DND-41 (cell line): ENCODE measurements at regions not wholly inside any gene's neighbourhood (a gene's known extent, or its start where the extent isn't known, plus 50 kb on each side); places are given as distances from the start of the nearest gene placed in this dataset.

Experiments
- ATAC-seq: fragments of 200-7000 bp; cut with Tn5 transposase; 3 replicates; pipeline ENCODE4 v1.9.1; 2021; ENCODE audit warnings: low read depth; ENCODE audit not compliant: insufficient read depth
- DNase-seq: peaks from one replicate; pipeline ENCODE4 v3.0.0-alpha.2; 2020
- H2AFZ ChIP-seq: 2 replicates; pipeline ENCODE4 v1.6.0; 2012; ENCODE audit warnings: low read depth, low read length
- H3K27ac ChIP-seq: 2 replicates; pipeline ENCODE4 v1.5.1; 2012; ENCODE audit warnings: low read length, inconsistent platforms
- H3K27me3 ChIP-seq: fragments of 200-600 bp; sonication (generic); 2 replicates; pipeline ENCODE4 v1.6.0; 2012; ENCODE audit warnings: low read length, mild to moderate bottlenecking, inconsistent platforms; ENCODE audit not compliant: insufficient read depth, poor library complexity
- H3K36me3 ChIP-seq: 2 replicates; pipeline ENCODE4 v1.5.1; 2012; ENCODE audit warnings: low read length, inconsistent platforms; ENCODE audit not compliant: insufficient read depth
- H3K4me1 ChIP-seq: 2 replicates; pipeline ENCODE4 v1.5.1; 2012; ENCODE audit warnings: mild to moderate bottlenecking, low read length; ENCODE audit not compliant: insufficient read depth
- H3K4me2 ChIP-seq: 2 replicates; pipeline ENCODE4 v1.6.0; 2012; ENCODE audit warnings: mild to moderate bottlenecking, moderate library complexity, low read length, inconsistent platforms; ENCODE audit not compliant: insufficient read depth
- H3K4me3 ChIP-seq, 2 experiments: fragments of 200-600 bp in 1 of 2; shearing (Covaris generic) in 1 of 2; 2 replicates each; pipeline ENCODE4 v1.5.1; 2012 to 2016; ENCODE audit warnings: inconsistent platforms in 2 of 2, low read length in 2 of 2, mild to moderate bottlenecking in 2 of 2, low read depth in 1 of 2, moderate library complexity in 1 of 2
- H3K79me2 ChIP-seq: 2 replicates; pipeline ENCODE4 v1.6.0; 2012; ENCODE audit warnings: low read length, inconsistent platforms; ENCODE audit not compliant: insufficient read depth
- H3K9ac ChIP-seq: 2 replicates; pipeline ENCODE4 v1.6.0; 2012; ENCODE audit warnings: low read depth, mild to moderate bottlenecking, inconsistent platforms, low read length, moderate library complexity
- H3K9me3 ChIP-seq: 2 replicates; pipeline ENCODE4 v1.5.1; 2012; ENCODE audit warnings: low read length, moderate library complexity, mild to moderate bottlenecking, inconsistent platforms; ENCODE audit not compliant: insufficient read depth, severe bottlenecking
- H4K20me1 ChIP-seq: 2 replicates; pipeline ENCODE4 v1.6.0; 2012; ENCODE audit warnings: low read length; ENCODE audit not compliant: insufficient read depth
- EZH2 ChIP-seq: IDR thresholded peaks from 3 replicates; pipeline ENCODE4 v1.6.1; 2012; ENCODE audit warnings: borderline replicate concordance, low read depth, mild to moderate bottlenecking, moderate library complexity, low read length, inconsistent platforms; ENCODE audit not compliant: severe bottlenecking
- TF ChIP-seq, protein P1 (sequence below): IDR thresholded peaks from 2 replicates; pipeline ENCODE4 v1.5.1; 2012; ENCODE audit warnings: borderline replicate concordance, low read length, moderate library complexity, mild to moderate bottlenecking; ENCODE audit not compliant: poor library complexity, severe bottlenecking; ENCODE audit errors: extremely low read depth

DNA sequence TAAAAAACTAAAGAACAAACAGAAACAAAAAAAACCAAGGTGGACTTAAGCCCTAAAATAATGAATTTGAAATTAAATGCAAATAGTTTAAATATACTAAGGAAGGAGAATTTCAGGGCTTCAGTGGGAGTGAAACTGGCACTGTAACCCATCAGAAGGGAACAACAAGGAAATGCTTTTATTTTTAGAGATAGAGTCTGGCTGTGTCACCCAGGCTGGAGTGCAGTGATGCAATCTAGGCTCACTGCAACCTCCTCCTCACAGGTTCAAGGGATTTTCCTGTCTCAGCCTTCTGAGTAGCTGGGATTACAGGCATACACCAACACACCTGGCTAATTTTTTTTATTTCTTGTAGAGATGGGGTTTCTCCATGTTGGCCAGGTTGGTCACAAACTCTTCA is 625.2 kb upstream of the CDH8 start:
- Histone ChIP-seq H3K4me1 (no peaks in the 10 kb centered on the region), H2AFZ (no peak overlapping the region), H3K79me2 (no peaks in the 10 kb centered on the region), H4K20me1 (no peaks in the 10 kb centered on the region), H3K27me3 (no peaks in the 10 kb centered on the region), H3K27ac (no peak overlapping the region), H3K9me3 (no peaks in the 10 kb centered on the region), H3K36me3 (no peaks in the 10 kb centered on the region), H3K4me2 (no peak overlapping the region), H3K9ac (no peak overlapping the region), H3K4me3 (no peak overlapping the region)
- no peak for DNase-seq
- TF ChIP-seq, protein P1, sequence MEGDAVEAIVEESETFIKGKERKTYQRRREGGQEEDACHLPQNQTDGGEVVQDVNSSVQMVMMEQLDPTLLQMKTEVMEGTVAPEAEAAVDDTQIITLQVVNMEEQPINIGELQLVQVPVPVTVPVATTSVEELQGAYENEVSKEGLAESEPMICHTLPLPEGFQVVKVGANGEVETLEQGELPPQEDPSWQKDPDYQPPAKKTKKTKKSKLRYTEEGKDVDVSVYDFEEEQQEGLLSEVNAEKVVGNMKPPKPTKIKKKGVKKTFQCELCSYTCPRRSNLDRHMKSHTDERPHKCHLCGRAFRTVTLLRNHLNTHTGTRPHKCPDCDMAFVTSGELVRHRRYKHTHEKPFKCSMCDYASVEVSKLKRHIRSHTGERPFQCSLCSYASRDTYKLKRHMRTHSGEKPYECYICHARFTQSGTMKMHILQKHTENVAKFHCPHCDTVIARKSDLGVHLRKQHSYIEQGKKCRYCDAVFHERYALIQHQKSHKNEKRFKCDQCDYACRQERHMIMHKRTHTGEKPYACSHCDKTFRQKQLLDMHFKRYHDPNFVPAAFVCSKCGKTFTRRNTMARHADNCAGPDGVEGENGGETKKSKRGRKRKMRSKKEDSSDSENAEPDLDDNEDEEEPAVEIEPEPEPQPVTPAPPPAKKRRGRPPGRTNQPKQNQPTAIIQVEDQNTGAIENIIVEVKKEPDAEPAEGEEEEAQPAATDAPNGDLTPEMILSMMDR: no peak
- no peak for TF ChIP-seq EZH2
- no peak for ATAC-seq

DNA sequence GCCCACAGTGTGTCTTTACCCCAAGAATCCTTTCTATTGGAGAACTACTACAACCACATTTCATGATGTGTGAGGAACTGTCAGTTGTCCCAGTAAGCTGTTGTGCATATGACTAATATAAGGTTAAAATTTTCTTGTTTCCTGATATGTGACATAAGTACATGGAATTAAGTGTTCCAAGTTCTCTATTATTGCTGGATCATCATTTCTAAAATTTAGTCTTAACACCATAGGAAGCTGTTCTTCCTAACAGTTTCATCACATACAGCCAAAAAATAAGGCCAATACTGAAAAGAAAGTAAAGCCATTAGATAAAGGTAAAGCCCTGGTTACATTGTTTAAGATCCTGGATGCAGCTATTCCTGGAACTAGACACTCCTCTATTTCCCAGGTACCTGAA is 620.9 kb upstream of the CDH8 start:
- ATAC-seq (no peak), DNase-seq (no peak)
- Histone ChIP-seq H2AFZ (no peak overlapping the region), H3K4me2 (no peak overlapping the region), H3K9ac (no peak overlapping the region), H4K20me1 (no peaks in the 10 kb centered on the region), H3K4me1 (no peaks in the 10 kb centered on the region), H3K27ac (no peak overlapping the region), H3K4me3 (no peak overlapping the region), H3K36me3 (no peaks in the 10 kb centered on the region), H3K9me3 (no peaks in the 10 kb centered on the region), H3K27me3 (no peaks in the 10 kb centered on the region), H3K79me2 (no peaks in the 10 kb centered on the region)
- TF ChIP-seq EZH2: no peak

DNA sequence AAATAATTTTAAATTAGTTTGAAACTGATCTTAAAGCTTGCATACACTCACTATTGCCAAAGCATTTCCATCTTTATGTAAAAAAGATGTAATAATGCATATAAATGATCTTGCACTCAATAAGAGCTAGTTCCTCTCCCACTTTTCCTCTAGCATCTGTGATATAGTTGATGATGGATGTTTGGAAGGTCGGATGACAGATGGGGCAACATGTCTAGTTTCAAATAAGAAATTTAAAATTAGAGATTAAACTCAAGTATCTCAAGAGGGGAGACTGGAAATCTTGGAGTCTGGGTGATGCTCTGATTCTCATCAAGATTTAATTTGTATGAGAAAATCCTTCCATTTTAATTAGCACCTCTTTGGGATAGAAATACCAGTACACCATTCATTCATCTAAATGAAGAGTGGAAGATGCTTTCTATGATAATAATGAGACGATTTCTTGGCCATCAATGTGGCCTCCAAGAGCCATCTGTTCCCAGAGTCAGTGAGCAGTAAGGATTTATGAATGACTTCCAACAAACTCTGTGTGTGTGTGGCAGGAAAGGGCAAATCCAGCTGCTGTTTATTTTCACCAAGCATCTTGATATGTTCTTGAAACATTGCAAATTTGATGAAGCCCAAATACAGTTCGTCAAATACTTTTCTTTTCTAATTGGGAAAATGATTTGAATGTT is 616.3 kb upstream of the CDH8 start:
- no peak for ATAC-seq
- H3K4me3 ChIP-seq: no peak overlapping the region
- H2AFZ ChIP-seq: no peak overlapping the region
- H3K79me2 ChIP-seq: no peaks in the 10 kb centered on the region
- H3K4me2 ChIP-seq: no peak overlapping the region
- no peaks in the 10 kb centered on the region for H4K20me1 ChIP-seq
- no peak overlapping the region for H3K9ac ChIP-seq
- no peak for DNase-seq
- H3K27me3 ChIP-seq: no peaks in the 10 kb centered on the region
- no peak overlapping the region for H3K27ac ChIP-seq
- no peaks in the 10 kb centered on the region for H3K36me3 ChIP-seq
- no peaks in the 10 kb centered on the region for H3K4me1 ChIP-seq
- no peaks in the 10 kb centered on the region for H3K9me3 ChIP-seq
- TF ChIP-seq, protein P1: no peak
- no peak for TF ChIP-seq EZH2

DNA sequence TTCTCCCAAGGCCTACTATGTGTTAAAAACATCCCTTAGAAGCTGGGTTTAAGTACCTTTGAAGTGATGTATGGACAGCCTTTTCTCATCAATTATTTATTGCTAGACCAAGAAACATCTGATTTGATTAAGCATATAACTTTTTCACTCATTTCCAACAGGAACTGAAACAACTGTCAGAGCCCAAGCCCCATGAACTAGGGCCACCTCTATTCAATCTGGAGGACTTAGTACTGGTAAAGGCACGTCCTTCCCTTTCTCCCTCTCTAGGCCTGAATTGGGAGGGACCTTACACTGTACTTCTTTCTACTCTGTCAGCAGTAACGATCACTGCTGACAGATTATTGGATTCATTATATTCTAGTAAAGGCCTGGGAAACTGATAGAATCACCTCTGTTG is 612.0 kb upstream of the CDH8 start:
- H3K79me2 ChIP-seq: no peaks in the 10 kb centered on the region
- H2AFZ ChIP-seq: no peak overlapping the region
- H3K4me2 ChIP-seq: no peak overlapping the region
- H3K9ac ChIP-seq: no peak overlapping the region
- no peaks in the 10 kb centered on the region for H3K9me3 ChIP-seq
- H4K20me1 ChIP-seq: no peaks in the 10 kb centered on the region
- H3K36me3 ChIP-seq: no peaks in the 10 kb centered on the region
- ATAC-seq (no peak), DNase-seq (no peak)
- TF ChIP-seq, protein P1: no peak
- TF ChIP-seq EZH2: no peak
- no peaks in the 10 kb centered on the region for H3K27me3 ChIP-seq
- H3K27ac ChIP-seq: no peak overlapping the region
- H3K4me3 ChIP-seq: no peak overlapping the region
- no peaks in the 10 kb centered on the region for H3K4me1 ChIP-seq
